ENCODE measurements at regions not wholly inside any gene's neighbourhood (a gene's known extent, or its start where the extent isn't known, plus 50 kb on each side); places are given as distances from the start of the nearest gene placed in this dataset.

- DNase-seq = no peak
These were observed 789.1 kb downstream of the PCDH18 start for GRCh38 chr4:136743238-136743637.

DNA sequence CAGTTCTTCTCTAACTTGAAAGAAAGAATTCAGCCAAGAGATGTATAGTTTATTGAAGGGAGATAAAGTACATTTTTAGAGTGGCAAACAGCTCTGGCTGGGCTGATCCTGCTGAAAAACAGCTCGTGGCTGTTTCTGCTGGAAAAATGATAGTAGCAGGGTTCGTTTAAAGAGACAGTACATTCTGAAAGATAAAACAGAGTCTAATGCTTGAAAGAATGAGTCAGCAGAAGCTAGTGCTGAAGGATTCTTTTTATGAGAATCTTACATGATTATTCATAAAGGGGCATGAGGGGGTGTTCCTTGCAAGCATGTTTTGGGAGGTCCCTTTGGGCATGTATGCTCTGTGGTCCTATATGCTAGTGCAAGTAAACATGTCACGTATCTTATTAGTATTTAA, 790.0 kb downstream of the PCDH18 start:
- DNase-seq = no peak

DNA sequence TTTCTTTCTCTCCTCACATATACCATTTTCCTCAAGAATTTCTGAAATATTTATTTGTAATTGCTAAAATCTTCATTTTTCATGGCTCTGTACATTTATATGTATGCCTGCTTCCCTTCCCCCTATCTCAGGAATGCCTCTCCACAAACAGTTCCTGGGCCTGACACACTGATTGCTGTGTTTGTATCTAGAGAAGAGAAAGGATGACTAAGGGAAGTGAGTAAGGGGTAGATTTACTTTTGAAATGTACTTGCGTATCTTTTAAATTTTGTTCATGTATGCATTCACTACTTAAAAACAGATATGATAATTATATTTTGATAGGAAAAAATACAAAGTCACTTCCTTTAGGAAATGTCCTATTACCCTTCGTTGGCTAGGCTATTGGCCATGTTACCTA, 790.8 kb downstream of the PCDH18 start:
- no peak for DNase-seq

DNA sequence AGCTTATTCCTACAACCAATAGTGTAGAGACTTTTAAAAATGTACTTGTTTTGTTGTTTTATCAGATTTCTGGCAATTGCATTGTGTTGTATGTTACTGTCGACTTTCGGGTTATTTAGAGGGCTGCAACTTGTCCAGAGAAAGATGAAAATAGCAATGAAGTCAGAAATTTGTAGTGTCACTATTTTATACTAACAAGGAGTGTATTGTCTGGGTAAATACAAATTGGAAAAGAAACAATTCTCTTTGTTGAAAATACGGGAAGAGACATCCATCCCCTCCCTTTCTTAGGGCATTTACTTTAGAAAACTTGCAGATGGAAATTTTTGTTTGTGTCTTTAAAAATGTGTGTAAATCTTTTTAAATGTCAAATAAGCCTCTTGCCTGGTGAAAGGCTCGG, 792.0 kb downstream of the PCDH18 start:
- DNase-seq = peak; percentile 24

- no peak for DNase-seq
These were observed 795.2 kb downstream of the PCDH18 start for GRCh38 chr4:136737066-136737465.

DNA sequence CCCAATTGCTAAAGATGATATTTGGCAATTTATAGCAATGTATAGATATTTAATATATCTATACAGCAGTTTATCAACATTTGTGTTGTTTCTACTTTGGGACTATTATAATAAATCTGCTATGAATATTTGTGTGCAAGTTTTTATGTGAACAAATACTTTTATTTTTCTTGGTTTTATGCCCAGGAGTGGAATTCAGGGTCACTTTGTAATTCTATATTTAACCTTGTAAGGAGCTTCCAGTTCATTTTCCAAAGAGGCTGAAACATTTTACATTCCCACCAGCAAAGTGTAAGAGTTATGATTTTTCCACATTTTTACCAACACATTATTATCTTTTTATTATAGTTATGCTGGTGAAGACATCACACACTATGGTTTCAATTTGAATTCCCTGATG, 801.3 kb downstream of the PCDH18 start:
- no peak for DNase-seq

- DNase-seq = no peak
These were observed 806.8 kb downstream of the PCDH18 start for GRCh38 chr4:136725286-136726081.

GRCh38 chr4:136713140-136713539, 819.2 kb downstream of the PCDH18 start:
- DNase-seq = peak; percentile 12

DNA sequence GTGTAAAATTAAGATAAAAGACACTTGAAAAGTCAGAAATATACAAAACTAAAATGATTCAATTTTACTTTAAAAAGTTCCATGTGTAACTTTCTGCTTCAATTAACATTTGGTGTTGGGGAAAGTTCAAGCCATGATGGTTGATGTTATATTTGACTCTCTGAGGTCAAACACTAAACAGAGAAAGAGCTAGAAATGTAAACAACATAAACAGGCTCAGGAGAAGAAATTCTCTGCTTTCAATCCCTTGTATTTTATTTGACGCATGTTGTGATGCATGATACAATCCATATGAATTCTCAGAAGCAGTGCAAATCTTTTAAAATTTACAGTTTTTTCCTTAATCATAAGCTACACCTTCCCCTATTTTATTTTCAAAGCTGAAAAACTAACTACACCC, 822.4 kb downstream of the PCDH18 start:
- DNase-seq = no peak

GRCh38 chr4:136706942-136707341, 825.4 kb downstream of the PCDH18 start:
- DNase-seq = no peak

DNA sequence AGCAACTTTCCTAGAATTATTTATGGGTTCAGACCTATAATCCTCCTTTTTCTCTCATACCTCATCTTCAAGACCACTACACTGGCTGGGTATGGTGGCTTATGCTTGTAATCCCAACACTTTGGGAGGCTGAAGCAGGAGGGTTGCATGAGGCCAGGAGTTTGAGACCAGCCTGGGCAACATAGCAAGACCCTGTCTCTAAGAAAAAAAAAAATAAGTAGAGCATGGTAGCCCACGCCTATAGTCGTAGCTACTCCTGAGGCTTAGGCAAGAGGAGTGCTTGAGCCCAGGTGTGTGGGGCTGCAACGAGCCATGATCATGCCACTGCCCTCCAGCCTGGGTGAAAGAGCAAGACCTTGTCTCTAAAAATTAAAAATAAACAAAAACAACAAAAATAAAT, 832.4 kb downstream of the PCDH18 start:
- DNase-seq = no peak

DNA sequence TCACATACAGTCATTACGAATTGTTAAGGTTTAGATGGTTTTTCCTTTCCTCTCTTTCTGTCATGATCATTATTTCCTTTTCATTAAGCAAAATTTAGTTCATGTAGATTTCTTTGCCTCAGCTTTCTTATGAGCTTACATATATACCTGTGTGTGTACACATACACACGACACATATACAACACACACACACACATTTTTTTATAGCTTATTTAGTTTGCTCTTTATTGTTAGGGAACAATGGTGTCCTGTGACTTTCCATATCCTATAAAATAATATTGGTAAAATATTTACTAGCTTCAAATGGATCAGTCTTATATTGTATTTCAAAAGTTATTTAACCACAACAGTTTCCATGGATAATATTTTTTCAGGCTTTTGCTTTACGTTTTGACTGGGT, 840.7 kb downstream of the PCDH18 start:
- DNase-seq = no peak

DNA sequence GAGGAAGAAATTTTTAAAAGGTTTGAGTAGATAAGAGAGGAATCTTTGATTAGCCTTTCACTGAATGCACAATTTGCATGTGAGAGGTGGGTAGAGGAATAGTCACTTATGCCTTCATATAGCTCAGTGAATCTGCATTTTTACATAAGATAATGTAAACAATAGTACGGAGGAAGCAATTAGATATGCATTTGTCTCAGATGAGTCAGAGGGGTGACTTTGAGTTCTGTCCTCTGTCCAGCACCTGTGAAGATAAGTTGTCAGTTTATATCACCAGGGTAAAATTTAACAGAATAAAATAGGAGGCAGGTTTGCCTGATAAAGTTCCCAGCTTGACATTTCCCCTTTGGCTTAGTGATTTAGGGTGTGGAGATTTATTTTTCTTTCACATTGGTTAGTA, 841.9 kb downstream of the PCDH18 start:
- DNase-seq = no peak

DNA sequence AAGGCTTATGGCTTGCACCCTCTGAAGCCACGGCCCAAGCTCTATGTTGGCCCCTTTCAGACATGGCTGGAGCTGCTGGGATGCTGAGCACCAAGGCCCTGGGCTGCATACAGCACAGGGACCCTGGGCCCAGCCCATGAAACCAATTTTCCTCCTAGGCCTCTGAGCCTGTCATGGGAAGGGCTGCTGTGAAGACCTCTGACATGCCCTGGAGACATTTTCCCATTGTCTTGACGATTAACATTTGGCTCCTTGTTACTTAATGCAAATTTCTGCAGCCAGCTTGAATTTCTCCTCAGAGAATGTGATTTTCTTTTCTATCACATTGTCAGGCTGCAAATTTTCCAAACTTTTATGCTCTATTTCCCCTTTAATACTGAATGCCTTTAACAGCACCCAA, 844.7 kb downstream of the PCDH18 start:
- DNase-seq = no peak

DNA sequence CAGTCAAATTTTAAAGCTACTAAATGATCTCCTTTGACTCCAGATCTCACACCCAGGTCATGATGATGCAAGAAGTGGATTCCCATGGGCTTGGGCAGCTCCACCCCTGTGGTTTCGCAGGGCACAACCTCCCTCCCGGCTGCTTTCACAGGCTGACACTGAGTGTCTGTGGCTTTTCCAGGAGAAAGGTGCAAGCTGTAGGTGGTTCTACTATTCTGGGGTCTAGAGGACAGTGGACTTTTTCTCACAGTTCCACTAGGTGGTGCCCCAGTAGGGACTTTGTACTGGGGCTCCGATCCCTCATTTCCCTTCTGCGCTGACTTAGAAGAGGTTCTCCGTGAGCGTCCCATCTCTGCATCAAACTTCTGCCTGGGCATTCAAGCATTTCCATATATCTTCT, 845.2 kb downstream of the PCDH18 start:
- peak; percentile 5 for DNase-seq

- DNase-seq = no peak
These were observed 851.5 kb downstream of the PCDH18 start for GRCh38 chr4:136680761-136681160.

DNA sequence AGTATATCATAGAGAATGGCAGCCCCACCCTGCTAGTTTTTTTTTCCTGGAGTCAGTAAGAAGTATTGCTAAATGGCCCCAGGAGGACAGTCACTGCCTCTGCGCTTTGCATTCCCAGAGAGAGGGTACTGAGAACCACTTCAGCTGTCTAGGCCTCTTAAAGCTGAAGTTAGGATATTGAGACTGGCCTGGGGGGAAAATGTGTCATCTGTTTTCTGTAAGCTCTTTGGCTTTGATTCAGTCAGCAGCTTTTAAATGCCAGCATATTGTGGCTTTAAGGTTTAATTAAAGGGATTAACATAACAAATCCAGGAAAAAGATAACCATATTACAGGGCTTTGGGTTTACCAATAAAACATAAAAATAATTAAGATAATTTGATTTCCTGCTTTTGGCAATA, 852.0 kb downstream of the PCDH18 start:
- DNase-seq = no peak

DNA sequence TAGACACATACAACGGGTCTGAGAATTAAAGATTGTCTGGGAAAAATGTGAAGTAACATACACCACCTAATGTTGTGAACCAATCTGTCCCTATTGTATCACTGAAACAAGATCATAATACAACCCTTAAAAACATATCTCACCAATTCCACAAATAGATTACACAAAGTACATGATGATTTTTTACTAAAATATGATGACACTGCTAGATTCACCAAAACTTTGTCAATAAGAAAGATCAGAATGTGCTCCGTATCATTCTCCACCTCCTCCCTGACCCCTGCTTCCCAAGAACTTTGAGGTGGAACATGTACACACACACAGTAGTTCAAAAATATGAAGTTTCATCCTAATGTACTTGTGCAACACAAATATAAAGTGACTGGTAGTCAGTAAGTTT, 862.0 kb downstream of the PCDH18 start:
- DNase-seq = no peak

DNA sequence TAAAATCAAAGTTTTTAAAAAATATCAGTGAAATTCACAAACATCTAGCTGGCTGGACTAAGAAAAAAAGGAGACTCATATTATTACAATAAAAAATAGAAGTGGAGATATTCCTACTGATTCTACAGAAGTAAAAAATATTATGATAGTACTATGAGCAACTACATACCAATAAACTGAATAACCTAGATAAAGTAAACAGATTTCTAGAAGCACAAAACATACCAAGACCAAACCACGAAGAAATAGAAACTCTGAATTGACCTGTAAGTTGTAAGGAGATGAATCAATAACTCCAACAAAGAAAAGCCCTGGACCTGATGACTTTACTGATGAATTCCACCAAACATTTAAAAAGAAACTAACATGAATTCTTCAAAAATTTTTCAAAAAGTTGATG, 867.3 kb downstream of the PCDH18 start:
- DNase-seq = no peak

- DNase-seq = no peak
These were observed 869.8 kb downstream of the PCDH18 start for GRCh38 chr4:136662539-136662938.

DNA sequence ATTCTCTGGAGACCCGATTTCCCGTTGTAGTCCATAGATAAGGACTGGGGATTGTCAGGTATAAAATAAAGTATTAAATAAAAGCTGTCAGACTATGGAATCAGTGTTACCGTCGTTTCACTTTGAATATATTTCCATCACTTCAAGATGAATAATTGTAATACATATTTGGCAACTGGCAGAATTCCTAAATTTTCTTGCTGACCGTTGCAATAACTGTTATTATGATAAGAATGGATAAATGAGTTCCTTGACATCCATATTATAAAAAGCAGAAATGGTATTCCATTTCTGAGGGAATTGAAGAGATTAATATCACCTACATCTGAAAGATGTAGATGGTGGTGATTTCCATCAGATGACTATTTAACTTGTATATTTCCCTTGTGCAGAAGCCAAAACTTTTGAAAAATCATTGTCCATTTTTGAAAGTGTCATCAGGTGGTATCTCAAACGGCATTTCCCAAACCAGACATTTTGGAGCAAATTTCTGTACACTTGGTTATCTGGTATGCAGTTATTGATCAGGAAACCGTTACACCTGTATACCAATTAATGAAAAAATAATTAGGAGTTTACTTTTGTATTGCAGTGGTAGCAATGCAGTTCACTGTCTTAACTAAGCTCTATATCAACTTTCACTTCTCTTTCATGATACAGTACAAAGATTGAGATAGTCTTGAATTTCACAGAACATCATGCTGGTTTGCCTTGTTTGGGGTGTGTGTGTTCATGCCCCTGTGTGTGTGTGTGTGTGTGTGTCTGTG, 878.5 kb downstream of the PCDH18 start:
- DNase-seq = no peak

DNA sequence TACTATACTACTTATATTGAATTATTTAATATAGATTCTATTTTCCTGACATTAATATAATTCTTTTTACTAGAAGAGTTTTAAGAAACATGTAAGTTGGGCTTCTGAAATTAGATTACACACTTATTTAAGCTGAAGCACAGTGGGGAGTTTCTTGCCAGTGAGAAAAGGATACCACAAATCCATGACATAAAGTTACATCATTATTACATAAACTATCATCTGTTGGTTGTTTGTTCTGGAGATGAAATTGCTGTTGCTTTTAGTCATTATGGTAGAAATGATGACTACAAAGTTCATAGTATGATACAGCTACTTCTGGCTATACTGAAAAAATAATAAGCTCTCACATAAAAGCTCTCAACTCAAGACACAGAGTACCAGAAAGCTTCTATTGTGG, 880.4 kb downstream of the PCDH18 start:
- no peak for DNase-seq

- no peak for DNase-seq
These were observed 881.0 kb downstream of the PCDH18 start for GRCh38 chr4:136651278-136651667.

DNA sequence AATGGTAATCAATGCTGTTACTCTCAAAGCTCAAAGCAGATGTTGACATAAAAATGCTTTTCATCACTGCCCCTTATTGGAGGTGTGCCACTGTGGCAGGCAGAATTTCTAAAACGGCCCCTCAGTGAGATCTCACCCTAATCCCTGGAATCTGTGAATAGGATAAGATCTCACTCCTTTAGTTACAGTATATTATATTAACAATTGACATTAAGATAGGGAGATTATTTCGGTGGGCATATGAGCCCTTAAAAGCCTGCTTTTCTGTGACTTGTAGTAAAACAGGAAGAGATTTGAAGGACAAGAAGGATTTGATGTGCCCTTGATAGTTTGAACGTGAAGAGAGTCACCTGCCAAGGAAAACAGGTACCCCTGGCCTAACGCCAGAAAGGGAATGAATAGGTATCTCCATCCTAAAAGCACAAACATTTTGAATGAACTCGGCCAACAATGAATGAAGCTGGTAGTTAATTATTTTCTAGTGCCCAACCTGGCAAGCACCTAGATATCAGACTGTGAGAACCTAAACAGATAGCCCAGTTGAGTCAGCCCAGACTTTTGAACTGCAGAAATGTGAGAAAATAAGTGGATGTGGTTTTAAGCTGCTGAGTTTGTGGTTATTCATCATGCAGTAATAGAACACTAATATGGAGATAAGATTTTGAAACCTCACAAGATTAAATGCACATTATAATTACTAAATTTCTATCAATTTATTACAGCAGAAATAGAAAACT, 881.6 kb downstream of the PCDH18 start:
- no peak for DNase-seq
